OCI-LY1 (cell line): ENCODE measurements at regions not wholly inside any gene's neighbourhood (a gene's known extent, or its start where the extent isn't known, plus 50 kb on each side); places are given as distances from the start of the nearest gene placed in this dataset.
"Not testable (repeated sequence)": the region's sequence is repeated elsewhere in the genome, so short reads cannot be mapped to it uniquely, and the experiment has no call there.

Experiments
- EZH2 ChIP-seq: fragments of 200-600 bp; sonication (generic), shearing (Covaris generic); IDR thresholded peaks from 2 replicates; pipeline ENCODE4 v1.8.0; 2017; ENCODE audit warnings: borderline replicate concordance, mixed run types, mild to moderate bottlenecking, antibody characterized with exemption, low read length, moderate library complexity, mixed read lengths
- TF ChIP-seq, protein P1 (sequence below): fragments of 200-600 bp; sonication (generic), shearing (Covaris generic); IDR thresholded peaks from 2 replicates; pipeline ENCODE4 v1.5.1; 2017; ENCODE audit warnings: mild to moderate bottlenecking, antibody characterized with exemption, low read length, moderate library complexity, mixed read lengths

GRCh38 chr6:169973588-169974467, 222.4 kb downstream of the ERMARD start:
- TF ChIP-seq, protein P1, sequence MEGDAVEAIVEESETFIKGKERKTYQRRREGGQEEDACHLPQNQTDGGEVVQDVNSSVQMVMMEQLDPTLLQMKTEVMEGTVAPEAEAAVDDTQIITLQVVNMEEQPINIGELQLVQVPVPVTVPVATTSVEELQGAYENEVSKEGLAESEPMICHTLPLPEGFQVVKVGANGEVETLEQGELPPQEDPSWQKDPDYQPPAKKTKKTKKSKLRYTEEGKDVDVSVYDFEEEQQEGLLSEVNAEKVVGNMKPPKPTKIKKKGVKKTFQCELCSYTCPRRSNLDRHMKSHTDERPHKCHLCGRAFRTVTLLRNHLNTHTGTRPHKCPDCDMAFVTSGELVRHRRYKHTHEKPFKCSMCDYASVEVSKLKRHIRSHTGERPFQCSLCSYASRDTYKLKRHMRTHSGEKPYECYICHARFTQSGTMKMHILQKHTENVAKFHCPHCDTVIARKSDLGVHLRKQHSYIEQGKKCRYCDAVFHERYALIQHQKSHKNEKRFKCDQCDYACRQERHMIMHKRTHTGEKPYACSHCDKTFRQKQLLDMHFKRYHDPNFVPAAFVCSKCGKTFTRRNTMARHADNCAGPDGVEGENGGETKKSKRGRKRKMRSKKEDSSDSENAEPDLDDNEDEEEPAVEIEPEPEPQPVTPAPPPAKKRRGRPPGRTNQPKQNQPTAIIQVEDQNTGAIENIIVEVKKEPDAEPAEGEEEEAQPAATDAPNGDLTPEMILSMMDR = not testable (repeated sequence)
- not testable (repeated sequence) for TF ChIP-seq EZH2
